ENCODE measurements at regions not wholly inside any gene's neighbourhood (a gene's known extent, or its start where the extent isn't known, plus 50 kb on each side); places are given as distances from the start of the nearest gene placed in this dataset.

DNA sequence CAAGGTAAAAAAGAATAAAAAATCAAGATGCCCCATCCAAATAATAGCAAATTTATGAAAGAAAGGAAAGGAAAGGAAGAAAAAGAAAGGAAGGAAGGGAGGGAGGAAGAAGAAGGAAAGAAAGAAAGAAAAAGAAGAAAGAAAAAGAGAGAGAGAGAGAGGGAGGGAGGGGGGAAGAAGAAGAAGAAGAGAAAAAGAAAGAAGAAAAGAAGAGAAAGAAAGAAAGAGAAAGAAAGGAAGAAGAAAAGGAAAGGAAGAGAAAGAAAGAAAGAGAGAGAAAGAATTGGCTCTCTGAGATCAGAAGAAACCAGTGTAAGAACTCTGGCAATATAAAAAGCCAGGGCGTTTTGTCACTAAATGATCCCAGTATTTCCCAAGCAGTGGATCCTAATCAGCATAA lies 401.7 kb downstream of the EPHA7 start:
- Histone ChIP-seq H3K4me1 (ENCODE audit: insufficient read depth, insufficient read length) (no peaks in the 10 kb centered on the region), H3K27me3 (ENCODE audit: insufficient read depth, insufficient read length) (no peaks in the 10 kb centered on the region), H3K36me3 (ENCODE audit: insufficient read depth, insufficient read length, low read length) (no peaks in the 10 kb centered on the region), H3K9ac (ENCODE audit: insufficient read length, low read depth) (no peak overlapping the region), H3K9me3 (ENCODE audit: insufficient read depth, low read length) (no peaks in the 10 kb centered on the region), H3K4me3 (ENCODE audit: insufficient read length, low read depth) (no peak overlapping the region)
- no peak for TF ChIP-seq SUZ12 (IDR thresholded peaks at IDR 0.05; ENCODE audit: extremely low read depth, insufficient read depth, insufficient read length)
- TF ChIP-seq YY1 (IDR thresholded peaks at IDR 0.05; ENCODE audit: insufficient read depth, insufficient read length) = no peak
- no peak for TF ChIP-seq ZNF274 (IDR thresholded peaks at IDR 0.05; ENCODE audit: low read depth, low read length)
- DNase-seq (ENCODE audit: low read depth, low spot score) = no peak

DNA sequence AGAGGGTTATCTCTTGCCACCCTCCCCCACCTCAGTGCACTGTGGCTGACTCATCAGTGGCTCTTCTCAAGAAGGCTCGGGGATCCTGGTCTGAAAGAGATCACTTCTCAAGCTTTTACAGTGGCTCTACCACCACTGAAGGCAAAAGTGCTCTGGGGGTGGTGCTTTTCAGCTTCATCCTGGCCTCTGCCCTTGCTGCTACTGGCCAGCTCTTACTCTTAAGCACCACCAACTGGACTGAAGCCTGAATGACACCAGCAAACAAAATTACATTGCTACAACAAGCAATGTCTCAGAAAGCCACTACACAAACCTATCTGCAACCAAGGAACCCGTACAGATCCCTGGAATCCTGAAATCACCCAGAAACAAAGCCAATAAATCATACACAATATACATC lies 402.1 kb downstream of the EPHA7 start:
- Histone ChIP-seq H3K9me3 (ENCODE audit: insufficient read depth, low read length) (no peaks in the 10 kb centered on the region), H3K4me1 (ENCODE audit: insufficient read depth, insufficient read length) (no peaks in the 10 kb centered on the region), H3K36me3 (ENCODE audit: insufficient read depth, insufficient read length, low read length) (no peaks in the 10 kb centered on the region), H3K4me3 (ENCODE audit: insufficient read length, low read depth) (no peak overlapping the region), H3K27me3 (ENCODE audit: insufficient read depth, insufficient read length) (no peaks in the 10 kb centered on the region), H3K9ac (ENCODE audit: insufficient read length, low read depth) (no peak overlapping the region)
- TF ChIP-seq SUZ12 (IDR thresholded peaks at IDR 0.05; ENCODE audit: extremely low read depth, insufficient read depth, insufficient read length) (no peak), YY1 (IDR thresholded peaks at IDR 0.05; ENCODE audit: insufficient read depth, insufficient read length) (no peak), ZNF274 (IDR thresholded peaks at IDR 0.05; ENCODE audit: low read depth, low read length) (no peak)
- DNase-seq (ENCODE audit: low read depth, low spot score) = no peak

DNA sequence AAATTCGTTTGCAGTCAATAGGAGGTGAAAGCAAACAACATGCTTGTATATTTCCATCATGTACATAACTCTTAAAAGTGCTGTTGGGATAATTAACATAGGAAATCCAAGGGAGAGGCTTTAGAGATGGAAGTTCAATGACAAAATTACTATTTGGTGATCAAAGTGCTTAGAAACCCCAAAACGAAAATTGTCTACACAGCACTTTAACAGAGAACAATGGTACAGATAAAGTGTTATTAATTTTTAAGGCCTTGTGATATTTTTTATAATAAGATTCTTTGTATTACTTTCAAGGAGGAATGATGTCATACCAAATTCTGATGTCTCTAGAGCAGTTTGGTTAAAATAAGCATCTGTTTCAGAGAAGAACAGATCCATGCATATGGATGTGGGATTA lies 406.3 kb downstream of the EPHA7 start:
- Histone ChIP-seq H3K27me3 (ENCODE audit: insufficient read depth, insufficient read length) (no peaks in the 10 kb centered on the region), H3K9ac (ENCODE audit: insufficient read length, low read depth) (no peak overlapping the region), H3K9me3 (ENCODE audit: insufficient read depth, low read length) (no peaks in the 10 kb centered on the region), H3K36me3 (ENCODE audit: insufficient read depth, insufficient read length, low read length) (no peaks in the 10 kb centered on the region), H3K4me1 (ENCODE audit: insufficient read depth, insufficient read length) (no peaks in the 10 kb centered on the region), H3K4me3 (ENCODE audit: insufficient read length, low read depth) (no peak overlapping the region)
- DNase-seq (ENCODE audit: low read depth, low spot score) = no peak
- TF ChIP-seq SUZ12 (IDR thresholded peaks at IDR 0.05; ENCODE audit: extremely low read depth, insufficient read depth, insufficient read length) (no peak), ZNF274 (IDR thresholded peaks at IDR 0.05; ENCODE audit: low read depth, low read length) (no peak)

GRCh38 chr6:93008375-93008774 lies 411.0 kb downstream of the EPHA7 start:
- no peaks in the 10 kb centered on the region for H3K9me3 ChIP-seq (ENCODE audit: insufficient read depth, low read length)
- H3K36me3 ChIP-seq (ENCODE audit: insufficient read depth, insufficient read length, low read length) = no peaks in the 10 kb centered on the region
- H3K9ac ChIP-seq (ENCODE audit: insufficient read length, low read depth) = no peak overlapping the region
- H3K27me3 ChIP-seq (ENCODE audit: insufficient read depth, insufficient read length) = no peaks in the 10 kb centered on the region
- no peak for DNase-seq (ENCODE audit: low read depth, low spot score)
- H3K4me1 ChIP-seq (ENCODE audit: insufficient read depth, insufficient read length) = no peaks in the 10 kb centered on the region
- TF ChIP-seq SUZ12 (IDR thresholded peaks at IDR 0.05; ENCODE audit: extremely low read depth, insufficient read depth, insufficient read length) (no peak), ZNF274 (IDR thresholded peaks at IDR 0.05; ENCODE audit: low read depth, low read length) (no peak), YY1 (IDR thresholded peaks at IDR 0.05; ENCODE audit: insufficient read depth, insufficient read length) (no peak)
- no peak overlapping the region for H3K4me3 ChIP-seq (ENCODE audit: insufficient read length, low read depth)

GRCh38 chr6:92989656-92990055 lies 429.7 kb downstream of the EPHA7 start:
- Histone ChIP-seq H3K36me3 (ENCODE audit: insufficient read depth, insufficient read length, low read length) (no peaks in the 10 kb centered on the region), H3K4me3 (ENCODE audit: insufficient read length, low read depth) (no peak overlapping the region), H3K9me3 (ENCODE audit: insufficient read depth, low read length) (no peaks in the 10 kb centered on the region), H3K4me1 (ENCODE audit: insufficient read depth, insufficient read length) (no peaks in the 10 kb centered on the region), H3K9ac (ENCODE audit: insufficient read length, low read depth) (no peak overlapping the region), H3K27me3 (ENCODE audit: insufficient read depth, insufficient read length) (no peaks in the 10 kb centered on the region)
- no peak for DNase-seq (ENCODE audit: low read depth, low spot score)
- no peak for TF ChIP-seq YY1 (IDR thresholded peaks at IDR 0.05; ENCODE audit: insufficient read depth, insufficient read length)
- no peak for TF ChIP-seq ZNF274 (IDR thresholded peaks at IDR 0.05; ENCODE audit: low read depth, low read length)
- TF ChIP-seq SUZ12 (IDR thresholded peaks at IDR 0.05; ENCODE audit: extremely low read depth, insufficient read depth, insufficient read length) = no peak

DNA sequence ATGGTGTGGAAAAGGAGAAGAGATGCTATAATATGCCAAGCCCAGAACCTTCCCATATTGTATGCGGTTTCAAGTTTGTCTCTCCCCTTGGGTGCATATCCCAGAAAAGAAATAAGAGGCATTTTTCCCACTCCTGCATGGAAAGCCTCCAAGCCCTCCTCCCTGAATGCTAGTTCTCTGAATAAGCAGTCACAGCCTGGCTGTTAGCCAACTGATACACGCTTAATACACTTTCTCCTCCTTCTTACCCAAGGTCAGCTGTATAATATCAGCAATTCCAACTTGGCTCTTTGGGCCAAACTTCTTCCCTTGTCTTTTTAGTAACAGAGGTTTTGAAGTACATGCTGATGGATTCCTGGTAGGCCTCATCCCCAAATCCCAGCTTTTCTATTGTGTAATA lies 440.1 kb downstream of the EPHA7 start:
- DNase-seq (ENCODE audit: low read depth, low spot score) = no peak

GRCh38 chr6:92977018-92977417 lies 442.3 kb downstream of the EPHA7 start:
- no peak for DNase-seq (ENCODE audit: low read depth, low spot score)
- TF ChIP-seq YY1 (IDR thresholded peaks at IDR 0.05; ENCODE audit: insufficient read depth, insufficient read length) (no peak), SUZ12 (IDR thresholded peaks at IDR 0.05; ENCODE audit: extremely low read depth, insufficient read depth, insufficient read length) (no peak), ZNF274 (IDR thresholded peaks at IDR 0.05; ENCODE audit: low read depth, low read length) (no peak)
- no peaks in the 10 kb centered on the region for H3K4me1 ChIP-seq (ENCODE audit: insufficient read depth, insufficient read length)
- H3K27me3 ChIP-seq (ENCODE audit: insufficient read depth, insufficient read length) = no peaks in the 10 kb centered on the region
- H3K9ac ChIP-seq (ENCODE audit: insufficient read length, low read depth) = no peak overlapping the region
- no peaks in the 10 kb centered on the region for H3K36me3 ChIP-seq (ENCODE audit: insufficient read depth, insufficient read length, low read length)
- H3K4me3 ChIP-seq (ENCODE audit: insufficient read length, low read depth) = no peak overlapping the region
- no peaks in the 10 kb centered on the region for H3K9me3 ChIP-seq (ENCODE audit: insufficient read depth, low read length)

More for the DNA sequence above, 440.1 kb downstream of the EPHA7 start:
- Histone ChIP-seq H3K4me3 (ENCODE audit: insufficient read length, low read depth) (no peak overlapping the region), H3K27me3 (ENCODE audit: insufficient read depth, insufficient read length) (no peaks in the 10 kb centered on the region), H3K36me3 (ENCODE audit: insufficient read depth, insufficient read length, low read length) (no peaks in the 10 kb centered on the region), H3K9ac (ENCODE audit: insufficient read length, low read depth) (no peak overlapping the region), H3K9me3 (ENCODE audit: insufficient read depth, low read length) (no peaks in the 10 kb centered on the region), H3K4me1 (ENCODE audit: insufficient read depth, insufficient read length) (no peaks in the 10 kb centered on the region)
- TF ChIP-seq ZNF274 (IDR thresholded peaks at IDR 0.05; ENCODE audit: low read depth, low read length) = no peak
- no peak for TF ChIP-seq YY1 (IDR thresholded peaks at IDR 0.05; ENCODE audit: insufficient read depth, insufficient read length)
- TF ChIP-seq SUZ12 (IDR thresholded peaks at IDR 0.05; ENCODE audit: extremely low read depth, insufficient read depth, insufficient read length) = no peak

GRCh38 chr6:92967362-92967761 lies 452.0 kb downstream of the EPHA7 start:
- H3K27me3 ChIP-seq (ENCODE audit: insufficient read depth, insufficient read length) = no peaks in the 10 kb centered on the region
- no peak overlapping the region for H3K9ac ChIP-seq (ENCODE audit: insufficient read length, low read depth)
- no peaks in the 10 kb centered on the region for H3K9me3 ChIP-seq (ENCODE audit: insufficient read depth, low read length)
- H3K4me3 ChIP-seq (ENCODE audit: insufficient read length, low read depth) = no peak overlapping the region
- no peak for TF ChIP-seq SUZ12 (IDR thresholded peaks at IDR 0.05; ENCODE audit: extremely low read depth, insufficient read depth, insufficient read length)
- TF ChIP-seq YY1 (IDR thresholded peaks at IDR 0.05; ENCODE audit: insufficient read depth, insufficient read length) = no peak
- TF ChIP-seq ZNF274 (IDR thresholded peaks at IDR 0.05; ENCODE audit: low read depth, low read length) = no peak
- DNase-seq (ENCODE audit: low read depth, low spot score) = no peak
- no peaks in the 10 kb centered on the region for H3K36me3 ChIP-seq (ENCODE audit: insufficient read depth, insufficient read length, low read length)
- H3K4me1 ChIP-seq (ENCODE audit: insufficient read depth, insufficient read length) = no peaks in the 10 kb centered on the region
